Small intestine (tissue), 7 donors: ENCODE measurements at regions not wholly inside any gene's neighbourhood (a gene's known extent, or its start where the extent isn't known, plus 50 kb on each side); places are given as distances from the start of the nearest gene placed in this dataset.

Experiments used
- DNase-seq, 2 donors: peaks; one replicate each; pipeline versions ENCODE4 v3.0.0 to v3.0.0-alpha.2; 2013
- FAIRE-seq: peaks from 2 replicates; lab custom pipeline; 2012; peaks lifted over from hg19 to GRCh38; lab: Jason Lieb, UNC
- H3K27ac ChIP-seq, 3 donors: one replicate each; pipeline ENCODE4 v1.5.1; 2013; ENCODE audit warnings: low read length in 2 of 3, mild to moderate bottlenecking in 2 of 3, control low read depth in 1 of 3, inconsistent platforms in 1 of 3, low read depth in 1 of 3, moderate library complexity in 1 of 3
- H3K27me3 ChIP-seq, 3 donors: one replicate each; pipeline ENCODE4 v1.6.1; 2013; ENCODE audit warnings: low read length in 3 of 3, inconsistent platforms in 1 of 3; ENCODE audit not compliant: control insufficient read depth in 3 of 3, insufficient read depth in 3 of 3
- H3K36me3 ChIP-seq, 3 donors: one replicate each; pipeline ENCODE4 v1.6.1; 2013; ENCODE audit warnings: low read length in 3 of 3, inconsistent platforms in 1 of 3, low read depth in 1 of 3, mild to moderate bottlenecking in 1 of 3, moderate library complexity in 1 of 3; ENCODE audit not compliant: control insufficient read depth in 3 of 3, insufficient read depth in 2 of 3
- H3K4me1 ChIP-seq, 3 donors: one replicate each; pipeline ENCODE4 v1.6.1; 2013; ENCODE audit warnings: low read length in 2 of 3, inconsistent platforms in 1 of 3, low read depth in 1 of 3, mild to moderate bottlenecking in 1 of 3, moderate library complexity in 1 of 3; ENCODE audit not compliant: control insufficient read depth in 3 of 3, insufficient read depth in 2 of 3
- H3K4me3 ChIP-seq, 3 donors: one replicate each; pipeline ENCODE4 v1.5.1; 2013; ENCODE audit warnings: low read length in 3 of 3, control low read depth in 1 of 3, inconsistent platforms in 1 of 3, low read depth in 1 of 3, mild to moderate bottlenecking in 1 of 3, moderate library complexity in 1 of 3
- H3K9me3 ChIP-seq, 2 donors: one replicate each; pipeline ENCODE4 v1.6.1; 2013; ENCODE audit warnings: low read depth in 1 of 2, low read length in 1 of 2; ENCODE audit not compliant: control insufficient read depth in 2 of 2, insufficient read depth in 1 of 2
- WGBS, 3 donors: extraction: QIAGEN DNeasy Blood & Tissue Kit; methylation state at CpG; one replicate each; pipeline ENCODE4 v1.1.7; 2013; 5-methylcytosine and 5-hydroxymethylcytosine counted together
- donor health status: healthy with polysubstance abuse.
- donor health status: control.
- donor health status: control.
- donor health status: Bipolar disorder and iron deficiency.
- donor health status: healthy.

- 67 to 83% (median 72%) methylated on average over 7 of the region's 7 CpGs for WGBS, 3 donors
- no peaks in the 10 kb centered on the region for H3K36me3 ChIP-seq
- H3K4me1 ChIP-seq = peaks cover 0 to 10% (median 0%) of the 10 kb centered on the region in 3 donors
- H3K27me3 ChIP-seq = no peaks in the 10 kb centered on the region
- DNase-seq = peak in 1 of 2 donors; percentile 34
- FAIRE-seq = no peak
- peaks cover 0 to 5% of the 10 kb centered on the region in 2 donors for H3K9me3 ChIP-seq
- no peak overlapping the region for H3K27ac ChIP-seq
- H3K4me3 ChIP-seq = no peak overlapping the region
Measured at GRCh38 chr7:80563561-80564327, 51.9 kb upstream of the GNAT3 start.

- Histone ChIP-seq H3K27ac (no peak overlapping the region), H3K4me1 (peaks cover 0 to 10% (median 0%) of the 10 kb centered on the region in 3 donors), H3K9me3 (peaks cover 0 to 5% of the 10 kb centered on the region in 2 donors), H3K4me3 (no peak overlapping the region), H3K27me3 (no peaks in the 10 kb centered on the region), H3K36me3 (no peaks in the 10 kb centered on the region)
- DNase-seq (no peak), FAIRE-seq (no peak)
- WGBS, 3 donors = 94 to 98% (median 96%) methylated on average over 3 of the region's 3 CpGs
Measured at GRCh38 chr7:80565554-80565953, 53.7 kb upstream of the GNAT3 start.

- Histone ChIP-seq H3K4me1 (peaks cover 0 to 4% (median 0%) of the 10 kb centered on the region in 3 donors), H3K27ac (no peak overlapping the region), H3K27me3 (no peaks in the 10 kb centered on the region), H3K36me3 (no peaks in the 10 kb centered on the region), H3K9me3 (no peaks in the 10 kb centered on the region), H3K4me3 (no peak overlapping the region)
- 89 to 93% (median 89%) methylated on average over 4 of the region's 4 CpGs for WGBS, 3 donors
- DNase-seq = peak in 1 of 2 donors; percentile 34
- no peak for FAIRE-seq
Measured at GRCh38 chr7:80581486-80582260, 56.8 kb upstream of the CD36 start.

GRCh38 chr7:80583901-80584300 is 54.5 kb upstream of the CD36 start:
- H3K36me3 ChIP-seq = no peaks in the 10 kb centered on the region
- no peaks in the 10 kb centered on the region for H3K27me3 ChIP-seq
- 38 to 78% (median 73%) methylated on average over 2 of the region's 2 CpGs for WGBS, 3 donors
- H3K4me3 ChIP-seq = no peak overlapping the region
- peaks cover 0 to 4% (median 0%) of the 10 kb centered on the region in 3 donors for H3K4me1 ChIP-seq
- H3K9me3 ChIP-seq = no peaks in the 10 kb centered on the region
- peak overlapping the region in 1 of 3 donors; percentile 52 for H3K27ac ChIP-seq
- FAIRE-seq (no peak), DNase-seq (no peak)

GRCh38 chr7:80584778-80585177 is 53.7 kb upstream of the CD36 start:
- Histone ChIP-seq H3K27me3 (no peaks in the 10 kb centered on the region), H3K27ac (peak overlapping the region in 1 of 3 donors; percentile 52), H3K4me3 (no peak overlapping the region), H3K36me3 (no peaks in the 10 kb centered on the region), H3K9me3 (no peaks in the 10 kb centered on the region), H3K4me1 (peaks cover 0 to 4% (median 0%) of the 10 kb centered on the region in 3 donors)
- FAIRE-seq = no peak
- peak; percentile 67 to 85 for DNase-seq

GRCh38 chr7:80587538-80587937 is 50.9 kb upstream of the CD36 start:
- 20 to 42% (median 32%) methylated on average over 1 of the region's 1 CpG for WGBS, 3 donors
- H3K27ac ChIP-seq = no peak overlapping the region
- no peak for DNase-seq
- no peaks in the 10 kb centered on the region for H3K36me3 ChIP-seq
- FAIRE-seq = no peak
- no peaks in the 10 kb centered on the region for H3K9me3 ChIP-seq
- no peak overlapping the region for H3K4me3 ChIP-seq
- no peaks in the 10 kb centered on the region for H3K27me3 ChIP-seq
- H3K4me1 ChIP-seq = peaks cover 0 to 4% (median 0%) of the 10 kb centered on the region in 3 donors

GRCh38 chr7:80588591-80588990 is 49.9 kb upstream of the CD36 start:
- no peaks in the 10 kb centered on the region for H3K27me3 ChIP-seq
- H3K4me1 ChIP-seq = peaks cover 0 to 4% (median 0%) of the 10 kb centered on the region in 3 donors
- WGBS, 3 donors = 80 to 87% (median 85%) methylated on average over 3 of the region's 3 CpGs
- no peaks in the 10 kb centered on the region for H3K36me3 ChIP-seq
- FAIRE-seq (no peak), DNase-seq (no peak)
- H3K9me3 ChIP-seq = no peaks in the 10 kb centered on the region
- H3K4me3 ChIP-seq = no peak overlapping the region
- H3K27ac ChIP-seq = no peak overlapping the region
